ENCODE measurements at regions not wholly inside any gene's neighbourhood (a gene's known extent, or its start where the extent isn't known, plus 50 kb on each side); places are given as distances from the start of the nearest gene placed in this dataset.

DNA sequence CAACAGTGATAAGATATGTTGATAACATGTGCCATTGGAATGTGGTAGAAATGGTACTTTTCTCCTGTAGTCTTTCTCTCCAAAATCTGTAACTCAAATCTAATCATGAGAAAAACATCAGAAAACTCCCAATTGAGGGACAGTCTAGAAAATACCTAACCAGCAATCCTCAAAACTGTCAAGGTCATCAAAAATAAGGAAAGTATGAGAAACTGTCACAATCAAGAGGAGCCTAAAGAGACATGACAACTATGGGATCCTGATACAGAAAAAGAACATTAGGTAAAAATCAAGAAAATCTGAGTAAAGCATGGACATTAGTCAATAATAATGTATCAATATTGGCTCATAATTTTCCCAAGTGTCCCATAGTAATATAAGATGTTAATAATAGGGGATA lies 124.5 kb upstream of the PPP1R2C start:
- no peaks in the 10 kb centered on the region for H4K20me1 ChIP-seq (ENCODE audit: insufficient read depth, low read length)
- H3K4me3 ChIP-seq (replicated peaks in 1 of 3; ENCODE audit: low read depth in 2 of 3, low read length in 3 of 3) = no peak overlapping the region
- no peak for TF ChIP-seq CTCF (IDR thresholded peaks at IDR 0.05)
- H3K36me3 ChIP-seq (replicated peaks in 1 of 2; ENCODE audit: control insufficient read depth in 1 of 2, insufficient read depth in 2 of 2, low read length in 2 of 2) = no peaks in the 10 kb centered on the region
- no peaks in the 10 kb centered on the region for H3K4me1 Mint-ChIP-seq
- H3K4me3 Mint-ChIP-seq = no peak overlapping the region
- peaks cover 0 to 2% (median 0%) of the 10 kb centered on the region in 3 donors for H3K27me3 Mint-ChIP-seq (ENCODE audit: low read depth in 3 of 3)
- no peaks in the 10 kb centered on the region for H3K79me2 ChIP-seq (ENCODE audit: insufficient read depth, low read length)
- no peaks in the 10 kb centered on the region for H3K9me3 ChIP-seq (replicated peaks in 1 of 2; ENCODE audit: control insufficient read depth in 1 of 2, insufficient read depth in 1 of 2, low read length in 2 of 2)
- no peak overlapping the region for H3K27ac Mint-ChIP-seq
- intact Hi-C loops (cut with micrococcal nuclease) = no loop called here
- no peak overlapping the region for H2AFZ ChIP-seq (ENCODE audit: insufficient read depth, low read depth, low read length, poor library complexity, severe bottlenecking)
- no peaks in the 10 kb centered on the region for H3K36me3 Mint-ChIP-seq
- H3K9me3 Mint-ChIP-seq = peaks cover 0 to 7% (median 2%) of the 10 kb centered on the region in 7 donors
- DNase-seq = no peak
- no peaks in the 10 kb centered on the region for H3K4me1 ChIP-seq (ENCODE audit: control insufficient read depth in 1 of 2, insufficient read depth in 2 of 2, low read length in 2 of 2)
- H3K4me2 ChIP-seq (replicated peaks; ENCODE audit: extremely low read depth, low read length, poor library complexity, severe bottlenecking) = no peak overlapping the region
- no peaks in the 10 kb centered on the region for H3K27me3 ChIP-seq (ENCODE audit: control insufficient read depth in 2 of 2, insufficient read depth in 2 of 2, low read length in 2 of 2)
- H3K9ac ChIP-seq (ENCODE audit: insufficient read depth, low read length, poor library complexity, severe bottlenecking) = no peak overlapping the region
- H3K27ac ChIP-seq (ENCODE audit: low read depth in 1 of 2, low read length in 2 of 2) = no peak overlapping the region

GRCh38 chrX:42920752-42921151 lies 142.8 kb upstream of the PPP1R2C start:
- Histone ChIP-seq H3K36me3 (replicated peaks in 1 of 2; ENCODE audit: control insufficient read depth in 1 of 2, insufficient read depth in 2 of 2, low read length in 2 of 2) (no peaks in the 10 kb centered on the region), H4K20me1 (ENCODE audit: insufficient read depth, low read length) (no peaks in the 10 kb centered on the region), H3K4me2 (replicated peaks; ENCODE audit: extremely low read depth, low read length, poor library complexity, severe bottlenecking) (no peak overlapping the region), H2AFZ (ENCODE audit: insufficient read depth, low read depth, low read length, poor library complexity, severe bottlenecking) (no peak overlapping the region), H3K27ac (ENCODE audit: low read depth in 1 of 2, low read length in 2 of 2) (no peak overlapping the region), H3K27me3 (ENCODE audit: control insufficient read depth in 2 of 2, insufficient read depth in 2 of 2, low read length in 2 of 2) (no peaks in the 10 kb centered on the region), H3K9me3 (replicated peaks in 1 of 2; ENCODE audit: control insufficient read depth in 1 of 2, insufficient read depth in 1 of 2, low read length in 2 of 2) (peaks cover 0 to 17% of the 10 kb centered on the region in 2 donors), H3K79me2 (ENCODE audit: insufficient read depth, low read length) (no peaks in the 10 kb centered on the region), H3K4me1 (ENCODE audit: control insufficient read depth in 1 of 2, insufficient read depth in 2 of 2, low read length in 2 of 2) (no peaks in the 10 kb centered on the region), H3K4me3 (replicated peaks in 1 of 3; ENCODE audit: low read depth in 2 of 3, low read length in 3 of 3) (no peak overlapping the region), H3K9ac (ENCODE audit: insufficient read depth, low read length, poor library complexity, severe bottlenecking) (no peak overlapping the region)
- intact Hi-C loops (cut with micrococcal nuclease) = no loop called here
- Mint-ChIP-seq H3K36me3 (no peaks in the 10 kb centered on the region), H3K27me3 (ENCODE audit: low read depth in 3 of 3) (peaks cover 0 to 1% (median 0%) of the 10 kb centered on the region in 3 donors), H3K4me1 (no peaks in the 10 kb centered on the region), H3K4me3 (no peak overlapping the region), H3K9me3 (peaks cover 0 to 13% (median 6%) of the 10 kb centered on the region in 7 donors), H3K27ac (no peak overlapping the region)
- TF ChIP-seq CTCF (IDR thresholded peaks at IDR 0.05) = no peak
- WGBS (ENCODE audit: insufficient coverage) = 88% methylated on average over 1 of the region's 3 CpGs
- no peak for DNase-seq
